ENCODE measurements at regions not wholly inside any gene's neighbourhood (a gene's known extent, or its start where the extent isn't known, plus 50 kb on each side); places are given as distances from the start of the nearest gene placed in this dataset.

DNA sequence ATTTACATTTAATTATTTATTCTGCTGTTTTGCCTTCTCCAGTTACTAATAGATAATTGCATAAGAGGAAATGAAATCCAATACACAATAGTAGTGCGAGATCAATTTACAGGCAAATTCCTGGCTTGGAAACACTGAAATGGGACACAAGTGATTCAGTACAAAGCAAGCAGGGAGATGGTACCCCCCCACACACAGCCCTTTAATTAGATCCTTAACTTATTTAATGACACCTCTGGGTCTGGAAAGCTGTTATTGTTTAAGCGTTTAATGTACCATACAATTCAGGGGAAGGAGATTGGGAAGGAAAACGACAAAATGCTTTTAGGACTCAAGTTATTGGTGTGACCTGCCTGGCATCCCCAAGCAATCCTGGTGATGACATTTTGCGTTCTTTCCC lies 318.2 kb downstream of the NPIPA8 start:
- no peak overlapping the region for H3K4me2 ChIP-seq (ENCODE audit: unreplicated experiment)
- H3K36me3 ChIP-seq (ENCODE audit: low read depth): no peaks in the 10 kb centered on the region
- no peaks in the 10 kb centered on the region for H3K9me3 ChIP-seq (ENCODE audit: low read depth)
- no peak for DNase-seq
- no peak overlapping the region for H3K4me3 ChIP-seq
- 13 to 14% methylated on average over 4 of the region's 4 CpGs for WGBS, 2 experiments (ENCODE audit: low coverage in 1 of 2, low lambda C conversion rate in 2 of 2, missing lambda C conversion rate in 2 of 2)
- H3K79me2 ChIP-seq (ENCODE audit: insufficient read depth): no peaks in the 10 kb centered on the region
- no peak overlapping the region for H2AFZ ChIP-seq
- no peak overlapping the region for H3K27ac ChIP-seq
- H4K20me1 ChIP-seq (ENCODE audit: insufficient read depth): no peaks in the 10 kb centered on the region
- no peaks in the 10 kb centered on the region for H3F3A ChIP-seq (ENCODE audit: insufficient read depth)
- no peak overlapping the region for H3K9ac ChIP-seq
- no peaks in the 10 kb centered on the region for H3K27me3 ChIP-seq (replicated peaks; ENCODE audit: insufficient read depth)
- no peak for TF ChIP-seq EZH2phosphoT487 (IDR thresholded peaks at IDR 0.05; ENCODE audit: insufficient read depth, low read depth)
- TF ChIP-seq EZH2 (IDR thresholded peaks at IDR 0.05; ENCODE audit: insufficient read depth, poor library complexity, severe bottlenecking): no peak
- in situ Hi-C loops (cut with MboI): no loop called here
- no peaks in the 10 kb centered on the region for H3K4me1 ChIP-seq (ENCODE audit: insufficient read depth)
- no peaks in the 10 kb centered on the region for H3K9me2 ChIP-seq (ENCODE audit: insufficient read depth)

DNA sequence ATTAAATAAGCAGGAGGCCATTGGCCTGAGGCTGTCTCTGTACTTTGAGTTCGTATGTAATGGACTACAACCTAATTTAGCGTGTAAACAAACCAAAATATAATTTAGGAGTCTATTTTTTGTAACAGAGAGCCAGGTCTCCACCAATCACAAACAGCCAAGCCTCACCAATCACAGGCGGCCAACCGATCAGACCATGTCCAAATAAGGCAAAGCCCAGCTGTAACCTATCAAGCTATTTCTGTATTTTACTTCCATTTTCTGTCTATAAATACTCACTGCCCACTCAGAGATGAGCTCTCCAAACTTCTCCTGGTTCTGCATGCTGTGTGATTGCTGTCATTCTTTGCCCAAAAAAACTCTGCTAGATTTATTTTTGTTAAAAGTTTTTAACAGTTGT lies 322.7 kb downstream of the NPIPA8 start:
- no peak overlapping the region for H3K27ac ChIP-seq
- WGBS, 2 experiments (ENCODE audit: low coverage in 1 of 2, low lambda C conversion rate in 2 of 2, missing lambda C conversion rate in 2 of 2): 38 to 44% methylated on average over 4 of the region's 4 CpGs

DNA sequence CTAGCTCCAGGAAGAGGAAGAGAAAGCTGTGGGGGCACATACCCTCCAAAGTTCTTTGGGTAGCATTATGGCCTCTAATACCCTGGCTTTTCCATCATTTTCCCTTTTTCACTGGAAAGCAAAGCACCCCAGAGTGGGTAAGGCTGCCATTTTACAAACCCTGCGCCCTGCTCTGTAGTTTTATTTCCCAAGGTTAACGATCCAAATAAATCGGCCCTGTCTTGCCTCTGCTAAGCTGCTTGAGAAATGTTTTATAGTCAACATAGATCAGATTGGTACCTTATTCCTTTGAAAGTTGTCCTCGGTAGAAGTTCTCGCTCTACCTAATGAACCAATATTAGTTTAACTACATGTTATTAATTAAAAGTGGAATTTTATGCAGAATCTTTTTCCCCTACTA lies 328.2 kb downstream of the NPIPA8 start:
- Histone ChIP-seq H3K9ac (no peak overlapping the region), H3K79me2 (ENCODE audit: insufficient read depth) (no peaks in the 10 kb centered on the region), H3K27ac (no peak overlapping the region), H4K20me1 (ENCODE audit: insufficient read depth) (no peaks in the 10 kb centered on the region), H3K4me1 (ENCODE audit: insufficient read depth) (no peaks in the 10 kb centered on the region), H2AFZ (no peak overlapping the region), H3K9me2 (ENCODE audit: insufficient read depth) (no peaks in the 10 kb centered on the region), H3K4me3 (no peak overlapping the region), H3K36me3 (ENCODE audit: low read depth) (no peaks in the 10 kb centered on the region), H3K4me2 (ENCODE audit: unreplicated experiment) (no peak overlapping the region), H3F3A (ENCODE audit: insufficient read depth) (no peaks in the 10 kb centered on the region), H3K9me3 (ENCODE audit: low read depth) (no peaks in the 10 kb centered on the region), H3K27me3 (replicated peaks; ENCODE audit: insufficient read depth) (no peaks in the 10 kb centered on the region)
- in situ Hi-C loops (cut with MboI): no loop called here
- TF ChIP-seq EZH2 (IDR thresholded peaks at IDR 0.05; ENCODE audit: insufficient read depth, poor library complexity, severe bottlenecking) (no peak), EZH2phosphoT487 (IDR thresholded peaks at IDR 0.05; ENCODE audit: insufficient read depth, low read depth) (no peak)
- no peak for DNase-seq
- WGBS, 2 experiments (ENCODE audit: low coverage in 1 of 2, low lambda C conversion rate in 2 of 2, missing lambda C conversion rate in 2 of 2): 48 to 53% methylated on average over 5 of the region's 5 CpGs

More for the DNA sequence above, 322.7 kb downstream of the NPIPA8 start:
- in situ Hi-C loops (cut with MboI): no loop called here
- H3K4me2 ChIP-seq (ENCODE audit: unreplicated experiment): no peak overlapping the region
- no peak overlapping the region for H3K9ac ChIP-seq
- no peaks in the 10 kb centered on the region for H3K36me3 ChIP-seq (ENCODE audit: low read depth)
- no peaks in the 10 kb centered on the region for H3K9me2 ChIP-seq (ENCODE audit: insufficient read depth)
- H3K27me3 ChIP-seq (replicated peaks; ENCODE audit: insufficient read depth): no peaks in the 10 kb centered on the region
- TF ChIP-seq EZH2 (IDR thresholded peaks at IDR 0.05; ENCODE audit: insufficient read depth, poor library complexity, severe bottlenecking) (no peak), EZH2phosphoT487 (IDR thresholded peaks at IDR 0.05; ENCODE audit: insufficient read depth, low read depth) (no peak)
- no peaks in the 10 kb centered on the region for H3K79me2 ChIP-seq (ENCODE audit: insufficient read depth)
- no peak overlapping the region for H3K4me3 ChIP-seq
- H4K20me1 ChIP-seq (ENCODE audit: insufficient read depth): no peaks in the 10 kb centered on the region
- no peaks in the 10 kb centered on the region for H3F3A ChIP-seq (ENCODE audit: insufficient read depth)
- no peak overlapping the region for H2AFZ ChIP-seq
- H3K4me1 ChIP-seq (ENCODE audit: insufficient read depth): no peaks in the 10 kb centered on the region
- no peaks in the 10 kb centered on the region for H3K9me3 ChIP-seq (ENCODE audit: low read depth)
- DNase-seq: no peak

DNA sequence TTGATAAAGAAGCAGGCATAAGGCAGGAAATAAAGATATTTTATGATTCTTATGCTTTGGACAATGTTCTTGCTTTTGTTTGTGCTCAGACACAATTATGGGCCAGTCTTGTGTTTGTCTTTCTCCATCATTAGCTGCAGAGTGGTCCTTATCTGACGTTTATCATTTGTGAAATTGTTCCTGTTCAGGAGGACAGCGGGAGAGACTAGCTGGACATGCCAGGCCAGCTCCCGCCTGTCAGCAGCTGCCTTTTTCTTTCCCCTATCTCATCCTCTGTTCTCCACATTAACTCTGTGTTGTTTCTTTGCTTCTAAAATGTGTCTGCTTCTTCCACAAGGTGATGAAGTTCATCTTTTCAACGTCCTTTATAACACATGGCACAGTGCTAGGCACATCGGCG lies 333.5 kb downstream of the NPIPA8 start:
- Histone ChIP-seq H3F3A (ENCODE audit: insufficient read depth) (no peaks in the 10 kb centered on the region), H3K9me2 (ENCODE audit: insufficient read depth) (no peaks in the 10 kb centered on the region), H3K27ac (no peak overlapping the region), H3K4me1 (ENCODE audit: insufficient read depth) (no peaks in the 10 kb centered on the region), H3K36me3 (ENCODE audit: low read depth) (no peaks in the 10 kb centered on the region), H3K9ac (no peak overlapping the region), H3K4me2 (ENCODE audit: unreplicated experiment) (no peak overlapping the region), H3K27me3 (replicated peaks; ENCODE audit: insufficient read depth) (no peaks in the 10 kb centered on the region), H2AFZ (no peak overlapping the region), H3K9me3 (ENCODE audit: low read depth) (no peaks in the 10 kb centered on the region), H3K79me2 (ENCODE audit: insufficient read depth) (no peaks in the 10 kb centered on the region), H3K4me3 (no peak overlapping the region), H4K20me1 (ENCODE audit: insufficient read depth) (no peaks in the 10 kb centered on the region)
- in situ Hi-C loops (cut with MboI): no loop called here
- DNase-seq: no peak
- 25 to 27% methylated on average over 6 of the region's 6 CpGs for WGBS, 2 experiments (ENCODE audit: low coverage in 1 of 2, low lambda C conversion rate in 2 of 2, missing lambda C conversion rate in 2 of 2)
- TF ChIP-seq EZH2 (IDR thresholded peaks at IDR 0.05; ENCODE audit: insufficient read depth, poor library complexity, severe bottlenecking) (no peak), EZH2phosphoT487 (IDR thresholded peaks at IDR 0.05; ENCODE audit: insufficient read depth, low read depth) (no peak)

DNA sequence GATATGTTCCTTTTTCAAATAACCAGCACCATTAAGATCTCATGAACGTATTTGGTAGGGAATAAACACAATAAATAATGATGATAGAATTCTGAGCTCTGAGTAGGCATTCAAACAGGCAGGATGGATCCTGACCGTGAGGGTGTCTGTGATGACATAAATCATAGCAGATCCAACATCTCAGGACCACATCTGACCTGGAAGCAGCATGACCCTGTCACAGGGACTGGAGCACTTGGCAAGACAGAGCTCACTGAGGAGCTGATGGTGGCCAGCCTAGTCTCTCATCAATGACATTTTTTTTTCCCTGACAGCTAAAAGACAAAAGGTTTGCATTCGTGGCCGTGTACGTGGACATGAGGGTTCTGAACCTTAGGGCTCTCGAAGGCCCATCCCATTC lies 337.5 kb downstream of the NPIPA8 start:
- TF ChIP-seq EZH2 (IDR thresholded peaks at IDR 0.05; ENCODE audit: insufficient read depth, poor library complexity, severe bottlenecking): no peak
- TF ChIP-seq EZH2phosphoT487 (IDR thresholded peaks at IDR 0.05; ENCODE audit: insufficient read depth, low read depth): no peak
- H4K20me1 ChIP-seq (ENCODE audit: insufficient read depth): no peaks in the 10 kb centered on the region
- no peak overlapping the region for H2AFZ ChIP-seq
- H3K9me3 ChIP-seq (ENCODE audit: low read depth): no peaks in the 10 kb centered on the region
- in situ Hi-C loops (cut with MboI): no loop called here
- H3F3A ChIP-seq (ENCODE audit: insufficient read depth): no peaks in the 10 kb centered on the region
- H3K27ac ChIP-seq: no peak overlapping the region
- no peaks in the 10 kb centered on the region for H3K9me2 ChIP-seq (ENCODE audit: insufficient read depth)
- no peaks in the 10 kb centered on the region for H3K79me2 ChIP-seq (ENCODE audit: insufficient read depth)
- H3K9ac ChIP-seq: no peak overlapping the region
- H3K4me3 ChIP-seq: no peak overlapping the region
- no peaks in the 10 kb centered on the region for H3K4me1 ChIP-seq (ENCODE audit: insufficient read depth)
- no peak overlapping the region for H3K4me2 ChIP-seq (ENCODE audit: unreplicated experiment)
- 38% methylated on average over 6 of the region's 6 CpGs for WGBS, 2 experiments (ENCODE audit: low coverage in 1 of 2, low lambda C conversion rate in 2 of 2, missing lambda C conversion rate in 2 of 2)
- no peak for DNase-seq
- no peaks in the 10 kb centered on the region for H3K27me3 ChIP-seq (replicated peaks; ENCODE audit: insufficient read depth)
- no peaks in the 10 kb centered on the region for H3K36me3 ChIP-seq (ENCODE audit: low read depth)
